ENCODE measurements at regions not wholly inside any gene's neighbourhood (a gene's known extent, or its start where the extent isn't known, plus 50 kb on each side); places are given as distances from the start of the nearest gene placed in this dataset.

DNA sequence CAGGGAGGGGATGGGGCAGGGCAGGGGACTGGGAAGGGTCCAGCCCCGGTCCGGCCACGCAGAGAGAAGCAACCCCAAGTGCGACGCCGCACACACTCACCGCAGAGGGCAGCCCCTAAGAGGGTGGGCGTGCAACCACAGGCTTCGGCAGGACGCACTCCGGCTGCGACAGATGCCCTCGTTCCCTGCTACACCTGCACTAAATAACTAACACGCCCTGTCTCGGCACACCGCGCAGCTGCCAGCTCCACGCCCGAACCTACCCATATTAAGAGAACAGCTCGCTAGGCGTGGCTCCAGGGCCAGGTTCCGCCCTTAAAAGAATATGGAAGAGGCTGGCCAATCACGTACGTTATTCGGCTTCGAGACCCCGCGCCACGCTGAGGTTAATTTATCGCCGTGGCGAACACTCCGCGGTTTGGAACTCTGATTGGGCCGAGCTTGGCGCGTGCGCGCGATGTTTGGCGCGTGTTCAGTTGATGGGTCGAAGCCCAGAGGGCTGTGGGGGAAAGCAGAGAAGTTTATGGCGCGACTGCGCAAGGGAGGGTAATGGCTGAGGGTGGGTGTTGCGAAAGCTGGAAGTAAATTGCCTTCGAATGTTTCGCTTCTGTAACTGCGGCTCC is 91.1 kb downstream of the OR13A1 start:
- TF ChIP-seq, protein P1, sequence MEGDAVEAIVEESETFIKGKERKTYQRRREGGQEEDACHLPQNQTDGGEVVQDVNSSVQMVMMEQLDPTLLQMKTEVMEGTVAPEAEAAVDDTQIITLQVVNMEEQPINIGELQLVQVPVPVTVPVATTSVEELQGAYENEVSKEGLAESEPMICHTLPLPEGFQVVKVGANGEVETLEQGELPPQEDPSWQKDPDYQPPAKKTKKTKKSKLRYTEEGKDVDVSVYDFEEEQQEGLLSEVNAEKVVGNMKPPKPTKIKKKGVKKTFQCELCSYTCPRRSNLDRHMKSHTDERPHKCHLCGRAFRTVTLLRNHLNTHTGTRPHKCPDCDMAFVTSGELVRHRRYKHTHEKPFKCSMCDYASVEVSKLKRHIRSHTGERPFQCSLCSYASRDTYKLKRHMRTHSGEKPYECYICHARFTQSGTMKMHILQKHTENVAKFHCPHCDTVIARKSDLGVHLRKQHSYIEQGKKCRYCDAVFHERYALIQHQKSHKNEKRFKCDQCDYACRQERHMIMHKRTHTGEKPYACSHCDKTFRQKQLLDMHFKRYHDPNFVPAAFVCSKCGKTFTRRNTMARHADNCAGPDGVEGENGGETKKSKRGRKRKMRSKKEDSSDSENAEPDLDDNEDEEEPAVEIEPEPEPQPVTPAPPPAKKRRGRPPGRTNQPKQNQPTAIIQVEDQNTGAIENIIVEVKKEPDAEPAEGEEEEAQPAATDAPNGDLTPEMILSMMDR (IDR thresholded peaks at IDR 0.05) = no peak
- no peak for TF ChIP-seq POLR2A (IDR thresholded peaks at IDR 0.05)

Measured in lower leg skin (tissue), 3 donors.